ENCODE measurements at regions not wholly inside any gene's neighbourhood (a gene's known extent, or its start where the extent isn't known, plus 50 kb on each side); places are given as distances from the start of the nearest gene placed in this dataset.
"Not testable (repeated sequence)": the region's sequence is repeated elsewhere in the genome, so short reads cannot be mapped to it uniquely, and the experiment has no call there.

GRCh38 chr4:148926276-148927260, 484.4 kb upstream of the NR3C2 start:
- ATAC-seq (peak; percentile 54), DNase-seq (ENCODE audit: missing footprints) (peak; percentile 69)
- intact Hi-C loops (cut with DNase I): no loop called here

- no peak for ATAC-seq
- intact Hi-C loops (cut with DNase I): no loop called here
- no peak for DNase-seq (ENCODE audit: missing footprints)
Measured at GRCh38 chr4:148923881-148924280, 481.7 kb upstream of the NR3C2 start.

- ATAC-seq: no peak
- no peak for DNase-seq (ENCODE audit: missing footprints)
- intact Hi-C loops (cut with DNase I): no loop called here
Measured at GRCh38 chr4:148922497-148922896, 480.3 kb upstream of the NR3C2 start.

- ATAC-seq (no peak), DNase-seq (ENCODE audit: missing footprints) (no peak)
- intact Hi-C loops (cut with DNase I): no loop called here
Measured at GRCh38 chr4:148914734-148915133, 472.5 kb upstream of the NR3C2 start.

GRCh38 chr4:148914301-148914700, 472.1 kb upstream of the NR3C2 start:
- DNase-seq (ENCODE audit: missing footprints): no peak
- intact Hi-C loops (cut with DNase I): no loop called here
- ATAC-seq: no peak

- no peak for ATAC-seq
- intact Hi-C loops (cut with DNase I): no loop called here
- no peak for DNase-seq (ENCODE audit: missing footprints)
Measured at GRCh38 chr4:148903388-148903787, 461.2 kb upstream of the NR3C2 start.

- intact Hi-C loops (cut with DNase I): no loop called here
- ATAC-seq: no peak
- no peak for DNase-seq (ENCODE audit: missing footprints)
Measured at GRCh38 chr4:148901075-148901705, 459.0 kb upstream of the NR3C2 start.

GRCh38 chr4:148898139-148898538, 455.9 kb upstream of the NR3C2 start:
- intact Hi-C loops (cut with DNase I); DNase-seq (ENCODE audit: missing footprints); ATAC-seq: not testable (repeated sequence)

GRCh38 chr4:148893095-148893494, 450.9 kb upstream of the NR3C2 start:
- DNase-seq (ENCODE audit: missing footprints) (no peak), ATAC-seq (no peak)
- intact Hi-C loops (cut with DNase I): no loop called here

- intact Hi-C loops (cut with DNase I): no loop called here
- ATAC-seq: no peak
Measured at GRCh38 chr4:148883891-148884290, 441.7 kb upstream of the NR3C2 start.

GRCh38 chr4:148883435-148883834, 441.2 kb upstream of the NR3C2 start:
- ATAC-seq: no peak
- intact Hi-C loops (cut with DNase I): no loop called here
- DNase-seq (ENCODE audit: missing footprints): no peak

More at GRCh38 chr4:148883891-148884290, 441.7 kb upstream of the NR3C2 start:
- no peak for DNase-seq (ENCODE audit: missing footprints)

GRCh38 chr4:148881860-148882643, 439.8 kb upstream of the NR3C2 start:
- ATAC-seq (no peak), DNase-seq (ENCODE audit: missing footprints) (no peak)
- intact Hi-C loops (cut with DNase I): no loop called here

GRCh38 chr4:148874331-148874730, 432.1 kb upstream of the NR3C2 start:
- intact Hi-C loops (cut with DNase I): no loop called here
- ATAC-seq (no peak), DNase-seq (ENCODE audit: missing footprints) (no peak)

- ATAC-seq (no peak), DNase-seq (ENCODE audit: missing footprints) (no peak)
- intact Hi-C loops (cut with DNase I): no loop called here
Measured at GRCh38 chr4:148868191-148868590, 426.0 kb upstream of the NR3C2 start.

- ATAC-seq (no peak), DNase-seq (ENCODE audit: missing footprints) (no peak)
- intact Hi-C loops (cut with DNase I): no loop called here
Measured at GRCh38 chr4:148866666-148867065, 424.5 kb upstream of the NR3C2 start.

- intact Hi-C loops (cut with DNase I): loop anchor here (10.0 kb wide), 1 partner anchor 573 kb away; no protein-coding TSS in a partner anchor
- DNase-seq (ENCODE audit: missing footprints) (no peak), ATAC-seq (no peak)
Measured at GRCh38 chr4:148857973-148858534, 415.8 kb upstream of the NR3C2 start.

- ATAC-seq: no peak
- no peak for DNase-seq (ENCODE audit: missing footprints)
- intact Hi-C loops (cut with DNase I): loop anchor here (10.0 kb wide), 1 partner anchor 573 kb away; no protein-coding TSS in a partner anchor
Measured at GRCh38 chr4:148857239-148857972, 415.2 kb upstream of the NR3C2 start.

GRCh38 chr4:148854203-148854602, 412.0 kb upstream of the NR3C2 start:
- ATAC-seq (no peak), DNase-seq (ENCODE audit: missing footprints) (no peak)
- intact Hi-C loops (cut with DNase I): loop anchor here (10.0 kb wide), 1 partner anchor 569 kb away; no protein-coding TSS in a partner anchor

Measured in Right ventricle myocardium inferior (tissue), 1 donor.